CD4-positive, alpha-beta T cell (primary cell): ENCODE measurements at regions not wholly inside any gene's neighbourhood (a gene's known extent, or its start where the extent isn't known, plus 50 kb on each side); places are given as distances from the start of the nearest gene placed in this dataset.

ENCODE experiments used
- ATAC-seq: fragments of 200-7000 bp; cut with Tn5 transposase; one replicate; pipeline ENCODE4 v1.10.0; 2022; ENCODE audit warnings: mild to moderate bottlenecking; ENCODE audit not compliant: poor library complexity
- CTCF ChIA-PET: fragments of 350-600 bp; sonication (Branson Sonifier 250); formaldehyde crosslinking; loops from one replicate; lab custom pipeline; 2021; ENCODE audit warnings: antibody characterized with exemption, inconsistent platforms; lab: Charles Lee
- POLR2A ChIA-PET: fragments of 350-600 bp; sonication (Branson Sonifier 250); formaldehyde crosslinking; loops from one replicate; lab custom pipeline; 2021; ENCODE audit warnings: antibody characterized with exemption, inconsistent platforms; lab: Charles Lee
- DNase-seq, 14 experiments: peaks; one replicate each; pipeline ENCODE4 v3.0.0-alpha.2; 2013 to 2020; ENCODE audit warnings: mixed read lengths in 2 of 14
- H3K27ac ChIP-seq, 2 donors: one replicate each; pipeline versions ENCODE4 v1.5.1 to v1.7.0; 2013; ENCODE audit warnings: low read length in 2 of 2, low read depth in 1 of 2, mild to moderate bottlenecking in 1 of 2
- H3K27me3 ChIP-seq, 2 experiments: 1 replicate in 1 of 2; 2 replicates in 1 of 2; pipeline versions ENCODE4 v1.6.1 to v1.7.0; 2013; ENCODE audit warnings: low read length in 2 of 2, control low read depth in 1 of 2, mild to moderate bottlenecking in 1 of 2, moderate library complexity in 1 of 2; ENCODE audit not compliant: insufficient read depth in 2 of 2, control insufficient read depth in 1 of 2
- H3K36me3 ChIP-seq: one replicate; pipeline ENCODE4 v1.6.1; 2013; ENCODE audit warnings: low read length, control low read depth; ENCODE audit not compliant: insufficient read depth
- H3K4me1 ChIP-seq: one replicate; pipeline ENCODE4 v1.6.1; 2013; ENCODE audit warnings: low read length, control low read depth; ENCODE audit not compliant: insufficient read depth
- H3K4me3 ChIP-seq: one replicate; pipeline ENCODE4 v1.5.1; 2013; ENCODE audit warnings: mild to moderate bottlenecking, low read length, moderate library complexity
- H3K9me3 ChIP-seq, 2 experiments: 1 replicate in 1 of 2; 2 replicates in 1 of 2; pipeline versions ENCODE4 v1.6.1 to v1.7.0; 2013; ENCODE audit warnings: low read length in 2 of 2, mild to moderate bottlenecking in 2 of 2, control low read depth in 1 of 2, moderate library complexity in 1 of 2; ENCODE audit not compliant: control insufficient read depth in 1 of 2, insufficient read depth in 1 of 2
- H3K27ac Mint-ChIP-seq: one replicate; pipeline ENCODE4 v1.8.0; 2020; ENCODE audit warnings: mixed read lengths
- H3K27me3 Mint-ChIP-seq: one replicate; pipeline ENCODE4 v1.8.0; 2021; ENCODE audit warnings: mixed read lengths
- H3K36me3 Mint-ChIP-seq: one replicate; pipeline ENCODE4 v1.8.0; 2021; ENCODE audit warnings: low read depth, mixed read lengths
- H3K4me1 Mint-ChIP-seq: one replicate; pipeline ENCODE4 v1.8.0; 2021; ENCODE audit warnings: low read depth, mixed read lengths
- H3K4me3 Mint-ChIP-seq: one replicate; pipeline ENCODE4 v1.8.0; 2020; ENCODE audit warnings: mild to moderate bottlenecking, mixed read lengths
- H3K9me3 Mint-ChIP-seq: one replicate; pipeline ENCODE4 v1.8.0; 2020; ENCODE audit warnings: mixed read lengths
- CTCF ChIP-seq: fragments of 200-600 bp; IDR thresholded peaks from one replicate; pipeline ENCODE4 v1.8.0; 2022; ENCODE audit warnings: antibody characterized with exemption, mild to moderate bottlenecking
- intact Hi-C, 2 experiments: fragments of 100-400 bp; cut with DNase I in 1 of 2; cut with micrococcal nuclease in 1 of 2; formaldehyde crosslinking; loops; one replicate each; pipeline versions ENCODE4 v1.15.1 to v1.9.0; 2023 to 2025; cut with DNase I, micrococcal nuclease

GRCh38 chr1:14478120-14478519 is 120.4 kb upstream of the KAZN start:
- POLR2A ChIA-PET, result no interaction called here
- peaks cover 0 to 6% of the 10 kb centered on the region in 2 experiments for H3K9me3 ChIP-seq

GRCh38 chr1:14479865-14480264 is 118.6 kb upstream of the KAZN start:
- H3K36me3 Mint-ChIP-seq, result no peaks in the 10 kb centered on the region
- POLR2A ChIA-PET, result no interaction called here
- DNase-seq, result no peak
- no peak overlapping the region for H3K27ac ChIP-seq
- H3K27me3 Mint-ChIP-seq, result no peaks in the 10 kb centered on the region
- no peak overlapping the region for H3K4me3 Mint-ChIP-seq
- H3K4me1 ChIP-seq, result no peaks in the 10 kb centered on the region
- peaks cover 0 to 8% of the 10 kb centered on the region in 2 experiments for H3K27me3 ChIP-seq
- H3K4me1 Mint-ChIP-seq, result no peaks in the 10 kb centered on the region
- intact Hi-C loops, result no loop called here
- H3K9me3 ChIP-seq, result peaks cover 0 to 6% of the 10 kb centered on the region in 2 experiments
- ATAC-seq, result no peak
- H3K27ac Mint-ChIP-seq, result no peak overlapping the region
- CTCF ChIA-PET, result no interaction called here
- H3K36me3 ChIP-seq, result no peaks in the 10 kb centered on the region
- no peaks in the 10 kb centered on the region for H3K9me3 Mint-ChIP-seq
- TF ChIP-seq CTCF, result no peak
- no peak overlapping the region for H3K4me3 ChIP-seq

More at GRCh38 chr1:14478120-14478519, 120.4 kb upstream of the KAZN start:
- CTCF ChIA-PET, result no interaction called here
- intact Hi-C loops, result no loop called here
- Histone ChIP-seq H3K27me3 (peaks cover 0 to 8% of the 10 kb centered on the region in 2 experiments), H3K36me3 (no peaks in the 10 kb centered on the region), H3K4me3 (no peak overlapping the region), H3K27ac (no peak overlapping the region), H3K4me1 (no peaks in the 10 kb centered on the region)
- ATAC-seq (no peak), DNase-seq (no peak)
- Mint-ChIP-seq H3K9me3 (no peaks in the 10 kb centered on the region), H3K4me1 (no peaks in the 10 kb centered on the region), H3K36me3 (no peaks in the 10 kb centered on the region), H3K27ac (no peak overlapping the region), H3K4me3 (no peak overlapping the region), H3K27me3 (no peaks in the 10 kb centered on the region)
- TF ChIP-seq CTCF, result no peak

- Mint-ChIP-seq H3K36me3 (no peaks in the 10 kb centered on the region), H3K4me1 (no peaks in the 10 kb centered on the region), H3K27me3 (no peaks in the 10 kb centered on the region), H3K27ac (no peak overlapping the region), H3K9me3 (no peaks in the 10 kb centered on the region), H3K4me3 (no peak overlapping the region)
- Histone ChIP-seq H3K27ac (no peak overlapping the region), H3K9me3 (no peaks in the 10 kb centered on the region), H3K4me3 (no peak overlapping the region), H3K27me3 (peaks cover 0 to 8% of the 10 kb centered on the region in 2 experiments), H3K4me1 (no peaks in the 10 kb centered on the region), H3K36me3 (no peaks in the 10 kb centered on the region)
- POLR2A ChIA-PET, result no interaction called here
- intact Hi-C loops, result no loop called here
- ATAC-seq, result no peak
- CTCF ChIA-PET, result no interaction called here
- DNase-seq, result no peak
- no peak for TF ChIP-seq CTCF
These were observed 115.6 kb upstream of the KAZN start for GRCh38 chr1:14482784-14483450.
